ENCODE measurements at regions not wholly inside any gene's neighbourhood (a gene's known extent, or its start where the extent isn't known, plus 50 kb on each side); places are given as distances from the start of the nearest gene placed in this dataset.

- TF ChIP-seq, protein P1, sequence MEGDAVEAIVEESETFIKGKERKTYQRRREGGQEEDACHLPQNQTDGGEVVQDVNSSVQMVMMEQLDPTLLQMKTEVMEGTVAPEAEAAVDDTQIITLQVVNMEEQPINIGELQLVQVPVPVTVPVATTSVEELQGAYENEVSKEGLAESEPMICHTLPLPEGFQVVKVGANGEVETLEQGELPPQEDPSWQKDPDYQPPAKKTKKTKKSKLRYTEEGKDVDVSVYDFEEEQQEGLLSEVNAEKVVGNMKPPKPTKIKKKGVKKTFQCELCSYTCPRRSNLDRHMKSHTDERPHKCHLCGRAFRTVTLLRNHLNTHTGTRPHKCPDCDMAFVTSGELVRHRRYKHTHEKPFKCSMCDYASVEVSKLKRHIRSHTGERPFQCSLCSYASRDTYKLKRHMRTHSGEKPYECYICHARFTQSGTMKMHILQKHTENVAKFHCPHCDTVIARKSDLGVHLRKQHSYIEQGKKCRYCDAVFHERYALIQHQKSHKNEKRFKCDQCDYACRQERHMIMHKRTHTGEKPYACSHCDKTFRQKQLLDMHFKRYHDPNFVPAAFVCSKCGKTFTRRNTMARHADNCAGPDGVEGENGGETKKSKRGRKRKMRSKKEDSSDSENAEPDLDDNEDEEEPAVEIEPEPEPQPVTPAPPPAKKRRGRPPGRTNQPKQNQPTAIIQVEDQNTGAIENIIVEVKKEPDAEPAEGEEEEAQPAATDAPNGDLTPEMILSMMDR (IDR thresholded peaks at IDR 0.05; ENCODE audit: low read depth, low read length) = no peak
- no peak for TF ChIP-seq EZH2phosphoT487 (IDR thresholded peaks at IDR 0.05; ENCODE audit: low read depth)
Measured at GRCh38 chr9:24118190-24118589, 292.1 kb upstream of the ELAVL2 start.
